GM21529 (cell line): ENCODE measurements at regions not wholly inside any gene's neighbourhood (a gene's known extent, or its start where the extent isn't known, plus 50 kb on each side); places are given as distances from the start of the nearest gene placed in this dataset.
"Not testable (repeated sequence)": the region's sequence is repeated elsewhere in the genome, so short reads cannot be mapped to it uniquely, and the experiment has no call there.

Experiments used
- ATAC-seq: cut with Tn5 transposase; IDR thresholded peaks from one replicate; pipeline ENCODE4 v1.9.1; 2021; ENCODE audit not compliant: unreplicated experiment

- ATAC-seq: no peak
Measured at GRCh38 chr9:90466441-90466840, 176.2 kb downstream of the DIRAS2 start.

GRCh38 chr9:90469435-90469834 lies 173.2 kb downstream of the DIRAS2 start:
- ATAC-seq: no peak

GRCh38 chr9:90469865-90470387 lies 172.7 kb downstream of the DIRAS2 start:
- ATAC-seq: no peak

- no peak for ATAC-seq
Measured at GRCh38 chr9:90476058-90476457, 166.6 kb downstream of the DIRAS2 start.

- no peak for ATAC-seq
Measured at GRCh38 chr9:90477535-90477934, 165.1 kb downstream of the DIRAS2 start.

- no peak for ATAC-seq
Measured at GRCh38 chr9:90478821-90479220, 163.8 kb downstream of the DIRAS2 start.

- no peak for ATAC-seq
Measured at GRCh38 chr9:90485028-90485427, 157.6 kb downstream of the DIRAS2 start.

- no peak for ATAC-seq
Measured at GRCh38 chr9:90489066-90489465, 153.6 kb downstream of the DIRAS2 start.

- no peak for ATAC-seq
Measured at GRCh38 chr9:90499761-90500160, 142.9 kb downstream of the DIRAS2 start.

- no peak for ATAC-seq
Measured at GRCh38 chr9:90502134-90502533, 140.5 kb downstream of the DIRAS2 start.

GRCh38 chr9:90504486-90504885 lies 138.1 kb downstream of the DIRAS2 start:
- peak; percentile 52 for ATAC-seq

GRCh38 chr9:90505695-90506094 lies 136.9 kb downstream of the DIRAS2 start:
- ATAC-seq: no peak

- not testable (repeated sequence) for ATAC-seq
Measured at GRCh38 chr9:90506402-90506801, 136.2 kb downstream of the DIRAS2 start.

GRCh38 chr9:90507621-90508020 lies 135.0 kb downstream of the DIRAS2 start:
- no peak for ATAC-seq

- ATAC-seq: no peak
Measured at GRCh38 chr9:90508940-90509339, 133.7 kb downstream of the DIRAS2 start.

GRCh38 chr9:90511711-90512110 lies 130.9 kb downstream of the DIRAS2 start:
- no peak for ATAC-seq

GRCh38 chr9:90514877-90515276 lies 127.7 kb downstream of the DIRAS2 start:
- no peak for ATAC-seq

GRCh38 chr9:90515510-90515909 lies 127.1 kb downstream of the DIRAS2 start:
- ATAC-seq: peak; percentile 72

GRCh38 chr9:90517103-90517502 lies 125.5 kb downstream of the DIRAS2 start:
- no peak for ATAC-seq

GRCh38 chr9:90521811-90522570 lies 120.6 kb downstream of the DIRAS2 start:
- no peak for ATAC-seq

GRCh38 chr9:90523958-90524357 lies 118.7 kb downstream of the DIRAS2 start:
- ATAC-seq: no peak

- no peak for ATAC-seq
Measured at GRCh38 chr9:90526386-90526785, 116.2 kb downstream of the DIRAS2 start.

- ATAC-seq: not testable (repeated sequence)
Measured at GRCh38 chr9:90536094-90536493, 106.5 kb downstream of the DIRAS2 start.
